Lung (tissue), 11 donors: ENCODE measurements at regions not wholly inside any gene's neighbourhood (a gene's known extent, or its start where the extent isn't known, plus 50 kb on each side); places are given as distances from the start of the nearest gene placed in this dataset.

ENCODE experiments used
- ATAC-seq: fragments of 200-7000 bp; cut with Tn5 transposase; one replicate; pipeline ENCODE4 v1.9.1; 2020; ENCODE audit warnings: moderate number of reproducible peaks; ENCODE audit not compliant: insufficient read depth, low FRiP score
- DNase-seq, 3 donors: peaks; one replicate each; pipeline ENCODE4 v3.0.0-alpha.2; 2013 to 2017
- H3K27ac ChIP-seq, 2 donors: one replicate each; pipeline ENCODE4 v1.5.1; 2013; ENCODE audit warnings: mild to moderate bottlenecking in 2 of 2, moderate library complexity in 2 of 2, control low read depth in 1 of 2, inconsistent platforms in 1 of 2, low read depth in 1 of 2, low read length in 1 of 2
- H3K27me3 ChIP-seq, 3 donors: one replicate each; pipeline ENCODE4 v1.5.1; 2013; ENCODE audit warnings: low read length in 2 of 3; ENCODE audit not compliant: control insufficient read depth in 3 of 3, insufficient read depth in 3 of 3
- H3K36me3 ChIP-seq, 4 donors: one replicate each; pipeline ENCODE4 v1.5.1; 2013; ENCODE audit warnings: low read length in 4 of 4, mild to moderate bottlenecking in 1 of 4, moderate library complexity in 1 of 4; ENCODE audit not compliant: control insufficient read depth in 4 of 4, insufficient read depth in 4 of 4
- H3K4me1 ChIP-seq, 5 donors: one replicate each; pipeline ENCODE4 v1.5.1; 2013; ENCODE audit warnings: low read length in 5 of 5, mild to moderate bottlenecking in 2 of 5, moderate library complexity in 1 of 5; ENCODE audit not compliant: control insufficient read depth in 5 of 5, insufficient read depth in 5 of 5
- H3K4me3 ChIP-seq: one replicate; pipeline ENCODE4 v1.5.1; 2013; ENCODE audit warnings: mild to moderate bottlenecking, control low read depth, moderate library complexity
- H3K9ac ChIP-seq, 2 donors: one replicate each; pipeline ENCODE4 v1.5.1; 2013; ENCODE audit warnings: low read length in 2 of 2, control low read depth in 1 of 2; ENCODE audit not compliant: insufficient read depth in 1 of 2
- H3K9me3 ChIP-seq, 4 donors: one replicate each; pipeline ENCODE4 v1.5.1; 2013; ENCODE audit warnings: low read length in 3 of 4, mild to moderate bottlenecking in 1 of 4, moderate library complexity in 1 of 4; ENCODE audit not compliant: control insufficient read depth in 4 of 4, insufficient read depth in 3 of 4
- CTCF ChIP-seq: IDR thresholded peaks from 2 replicates; pipeline ENCODE4 v1.5.1; 2012; ENCODE audit warnings: mild to moderate bottlenecking; ENCODE audit errors: control extremely low read depth, extremely low read depth
- WGBS, 2 donors: extraction: QIAGEN DNeasy Blood & Tissue Kit; methylation state at CpG; one replicate each; pipeline ENCODE4 v1.1.7; 2013; 5-methylcytosine and 5-hydroxymethylcytosine counted together
- donor health status: control.
- donor health status: control.
- donor health status: Bipolar disorder and iron deficiency.
- donor health status: healthy.
- donor health status: DM: yes; HTN: yes; CAD: no.

GRCh38 chr16:60729051-60729450 is 1307.2 kb downstream of the CDH8 start:
- no peak for TF ChIP-seq CTCF
- peaks cover 0 to 33% (median 0%) of the 10 kb centered on the region in 5 donors for H3K4me1 ChIP-seq
- DNase-seq (no peak), ATAC-seq (no peak)
- no peaks in the 10 kb centered on the region for H3K27me3 ChIP-seq
- no peak overlapping the region for H3K4me3 ChIP-seq
- no peak overlapping the region for H3K9ac ChIP-seq
- no peak overlapping the region for H3K27ac ChIP-seq
- no peaks in the 10 kb centered on the region for H3K36me3 ChIP-seq
- H3K9me3 ChIP-seq, result no peaks in the 10 kb centered on the region

- H3K9me3 ChIP-seq, result no peaks in the 10 kb centered on the region
- no peaks in the 10 kb centered on the region for H3K27me3 ChIP-seq
- ATAC-seq (no peak), DNase-seq (peak; percentile 70 to 92 (median 91))
- TF ChIP-seq CTCF, result no peak
- H3K4me1 ChIP-seq, result peaks cover 0 to 33% (median 0%) of the 10 kb centered on the region in 5 donors
- H3K27ac ChIP-seq, result no peak overlapping the region
- H3K4me3 ChIP-seq, result no peak overlapping the region
- H3K36me3 ChIP-seq, result no peaks in the 10 kb centered on the region
- 71 to 75% methylated on average over 5 of the region's 5 CpGs for WGBS, 2 donors
- no peak overlapping the region for H3K9ac ChIP-seq
Measured at GRCh38 chr16:60727851-60728250, 1308.4 kb downstream of the CDH8 start.

GRCh38 chr16:60720060-60720459 is 1316.2 kb downstream of the CDH8 start:
- 87 to 96% methylated on average over 2 of the region's 2 CpGs for WGBS, 2 donors
- Histone ChIP-seq H3K36me3 (no peaks in the 10 kb centered on the region), H3K9me3 (peaks cover 0 to 7% (median 0%) of the 10 kb centered on the region in 4 donors), H3K27ac (no peak overlapping the region), H3K4me1 (no peaks in the 10 kb centered on the region), H3K9ac (no peak overlapping the region), H3K27me3 (no peaks in the 10 kb centered on the region), H3K4me3 (no peak overlapping the region)
- ATAC-seq (no peak), DNase-seq (no peak)
- no peak for TF ChIP-seq CTCF

- DNase-seq (no peak), ATAC-seq (no peak)
- H3K9me3 ChIP-seq, result peaks cover 0 to 7% (median 0%) of the 10 kb centered on the region in 4 donors
- no peaks in the 10 kb centered on the region for H3K36me3 ChIP-seq
- H3K27me3 ChIP-seq, result no peaks in the 10 kb centered on the region
- H3K4me1 ChIP-seq, result no peaks in the 10 kb centered on the region
- H3K9ac ChIP-seq, result no peak overlapping the region
- no peak overlapping the region for H3K4me3 ChIP-seq
- WGBS, 2 donors, result 80 to 81% methylated on average over 2 of the region's 2 CpGs
- no peak for TF ChIP-seq CTCF
- no peak overlapping the region for H3K27ac ChIP-seq
Measured at GRCh38 chr16:60717808-60718207, 1318.4 kb downstream of the CDH8 start.
